ENCODE measurements at regions not wholly inside any gene's neighbourhood (a gene's known extent, or its start where the extent isn't known, plus 50 kb on each side); places are given as distances from the start of the nearest gene placed in this dataset.

GRCh38 chr20:40331249-40331648 is 357.8 kb downstream of the MAFB start:
- no peak overlapping the region for H3K4me3 ChIP-seq (ENCODE audit: control insufficient read depth, low read depth, low read length)
- no peak for TF ChIP-seq CTCF (conservative IDR thresholded peaks at IDR 0.05; ENCODE audit: control insufficient read depth, insufficient read depth, low read depth, low read length)
- no peak for DNase-seq (ENCODE audit: low read depth)

- DNase-seq (ENCODE audit: low read depth): no peak
- no peak overlapping the region for H3K4me3 ChIP-seq (ENCODE audit: control insufficient read depth, low read depth, low read length)
- TF ChIP-seq CTCF (conservative IDR thresholded peaks at IDR 0.05; ENCODE audit: control insufficient read depth, insufficient read depth, low read depth, low read length): no peak
These were observed 359.7 kb downstream of the MAFB start for GRCh38 chr20:40329321-40329720.

- peak; percentile 16 for DNase-seq (ENCODE audit: low read depth)
- H3K4me3 ChIP-seq (ENCODE audit: control insufficient read depth, low read depth, low read length): no peak overlapping the region
- TF ChIP-seq CTCF (conservative IDR thresholded peaks at IDR 0.05; ENCODE audit: control insufficient read depth, insufficient read depth, low read depth, low read length): no peak
These were observed 362.3 kb downstream of the MAFB start for GRCh38 chr20:40326784-40327183.

- TF ChIP-seq CTCF (conservative IDR thresholded peaks at IDR 0.05; ENCODE audit: control insufficient read depth, insufficient read depth, low read depth, low read length): no peak
- H3K4me3 ChIP-seq (ENCODE audit: control insufficient read depth, low read depth, low read length): no peak overlapping the region
- DNase-seq (ENCODE audit: low read depth): no peak
These were observed 363.9 kb downstream of the MAFB start for GRCh38 chr20:40325006-40325568.

GRCh38 chr20:40323361-40323794 is 365.7 kb downstream of the MAFB start:
- no peak overlapping the region for H3K4me3 ChIP-seq (ENCODE audit: control insufficient read depth, low read depth, low read length)
- no peak for TF ChIP-seq CTCF (conservative IDR thresholded peaks at IDR 0.05; ENCODE audit: control insufficient read depth, insufficient read depth, low read depth, low read length)
- no peak for DNase-seq (ENCODE audit: low read depth)

- no peak for DNase-seq (ENCODE audit: low read depth)
- H3K4me3 ChIP-seq (ENCODE audit: control insufficient read depth, low read depth, low read length): no peak overlapping the region
- TF ChIP-seq CTCF (conservative IDR thresholded peaks at IDR 0.05; ENCODE audit: control insufficient read depth, insufficient read depth, low read depth, low read length): no peak
These were observed 366.1 kb downstream of the MAFB start for GRCh38 chr20:40322941-40323340.

GRCh38 chr20:40320517-40321011 is 368.5 kb downstream of the MAFB start:
- no peak overlapping the region for H3K4me3 ChIP-seq (ENCODE audit: control insufficient read depth, low read depth, low read length)
- DNase-seq (ENCODE audit: low read depth): no peak
- TF ChIP-seq CTCF (conservative IDR thresholded peaks at IDR 0.05; ENCODE audit: control insufficient read depth, insufficient read depth, low read depth, low read length): no peak
